Neural cell (in vitro differentiated cells): ENCODE measurements at regions not wholly inside any gene's neighbourhood (a gene's known extent, or its start where the extent isn't known, plus 50 kb on each side); places are given as distances from the start of the nearest gene placed in this dataset.

Experiments used
- H2AFZ ChIP-seq: fragments of 200-600, 300-800 bp; sonication (generic), shearing (Covaris generic); 2 replicates; pipeline ENCODE4 v1.6.0; 2014; ENCODE audit warnings: low read depth, mild to moderate bottlenecking, antibody characterized with exemption, low read length, moderate library complexity
- H3F3A ChIP-seq: fragments of 200-600 bp; shearing (Covaris generic); 2 replicates; pipeline ENCODE4 v1.6.1; 2016; ENCODE audit warnings: mild to moderate bottlenecking, moderate library complexity, mixed read lengths, antibody characterized with exemption, low read length; ENCODE audit not compliant: insufficient read depth, poor library complexity, severe bottlenecking
- H3K27ac ChIP-seq: fragments of 200-600, 300-800 bp; sonication (generic), shearing (Covaris generic); 2 replicates; pipeline ENCODE4 v1.5.1; 2014; ENCODE audit warnings: mild to moderate bottlenecking, low read length, moderate library complexity
- H3K27me3 ChIP-seq: fragments of 300-800, 200-600 bp; sonication (generic), shearing (Covaris generic); 2 replicates; pipeline ENCODE4 v1.6.0; 2014; ENCODE audit warnings: mild to moderate bottlenecking, low read depth, low read length, moderate library complexity; ENCODE audit not compliant: insufficient read depth
- H3K36me3 ChIP-seq: fragments of 300-800, 200-600 bp; sonication (generic), shearing (Covaris generic); 2 replicates; pipeline ENCODE4 v1.5.1; 2014; ENCODE audit warnings: mild to moderate bottlenecking, antibody characterized with exemption, low read length, moderate library complexity; ENCODE audit not compliant: insufficient read depth
- H3K4me2 ChIP-seq: fragments of 300-800, 200-600 bp; sonication (generic), shearing (Covaris generic); 2 replicates; pipeline ENCODE4 v1.6.0; 2014; ENCODE audit warnings: mild to moderate bottlenecking, low read length
- H3K4me3 ChIP-seq: fragments of 300-800, 200-600 bp; sonication (generic), shearing (Covaris generic); 2 replicates; pipeline ENCODE4 v1.5.1; 2014; ENCODE audit warnings: mild to moderate bottlenecking, low read length, moderate library complexity
- H3K79me2 ChIP-seq: fragments of 200-600 bp; shearing (Covaris generic); replicated peaks from 2 replicates; pipeline ENCODE4 v1.6.0; 2014; ENCODE audit warnings: mild to moderate bottlenecking, low read length, moderate library complexity; ENCODE audit not compliant: insufficient read depth
- H3K9ac ChIP-seq: fragments of 300-800, 200-600 bp; sonication (generic), shearing (Covaris generic); 2 replicates; pipeline ENCODE4 v1.6.1; 2016; ENCODE audit warnings: mild to moderate bottlenecking, low read length, mixed read lengths
- H3K9me2 ChIP-seq: fragments of 200-600 bp; shearing (Covaris generic); 2 replicates; pipeline ENCODE4 v1.6.1; 2016; ENCODE audit warnings: mild to moderate bottlenecking, low read length, mixed read lengths; ENCODE audit not compliant: insufficient read depth
- H3K9me3 ChIP-seq: fragments of 200-600, 300-800 bp; sonication (generic), shearing (Covaris generic); 2 replicates; pipeline ENCODE4 v1.6.1; 2016; ENCODE audit warnings: mild to moderate bottlenecking, mixed run types, low read length, moderate library complexity, mixed read lengths
- H4K20me1 ChIP-seq: fragments of 200-600 bp; shearing (Covaris generic); 2 replicates; pipeline ENCODE4 v1.6.1; 2016; ENCODE audit warnings: mild to moderate bottlenecking, mixed run types; ENCODE audit not compliant: insufficient read depth
- CTCF ChIP-seq: fragments of 450-650 bp; IDR thresholded peaks from 2 replicates; pipeline ENCODE4 v1.5.1; 2014; ENCODE audit warnings: antibody characterized with exemption, mild to moderate bottlenecking, moderate library complexity; ENCODE audit not compliant: poor library complexity, severe bottlenecking
- EP300 ChIP-seq: fragments of 450-650 bp; conservative IDR thresholded peaks from 2 replicates; pipeline ENCODE4 v1.6.1; 2014; ENCODE audit warnings: antibody characterized with exemption, mild to moderate bottlenecking, moderate library complexity; ENCODE audit not compliant: poor library complexity, severe bottlenecking
- EZH2 ChIP-seq: fragments of 200-600, 300-800 bp; shearing (Covaris generic), sonication (generic); IDR thresholded peaks from 2 replicates; pipeline ENCODE4 v1.6.1; 2014; ENCODE audit warnings: antibody characterized with exemption, low read length, borderline replicate concordance, mild to moderate bottlenecking; ENCODE audit not compliant: insufficient read depth, poor library complexity, severe bottlenecking
- MXI1 ChIP-seq: fragments of 450-650 bp; conservative IDR thresholded peaks from 2 replicates; pipeline ENCODE4 v1.6.1; 2014; ENCODE audit warnings: antibody characterized with exemption, mild to moderate bottlenecking; ENCODE audit not compliant: poor library complexity, severe bottlenecking
- POLR2AphosphoS5 ChIP-seq: IDR thresholded peaks from 2 replicates; pipeline ENCODE4 v1.6.1; 2012
- RAD21 ChIP-seq: fragments of 450-650 bp; conservative IDR thresholded peaks from 2 replicates; pipeline ENCODE4 v1.6.1; 2014; ENCODE audit warnings: antibody characterized with exemption, mild to moderate bottlenecking, moderate library complexity
- REST ChIP-seq: IDR thresholded peaks from 2 replicates; pipeline ENCODE4 v1.6.1; 2012; ENCODE audit warnings: borderline replicate concordance
- SMC3 ChIP-seq: fragments of 450-650 bp; conservative IDR thresholded peaks from 2 replicates; pipeline ENCODE4 v1.6.1; 2014; ENCODE audit warnings: antibody characterized with exemption, mild to moderate bottlenecking, moderate library complexity; ENCODE audit not compliant: poor library complexity
- TAF1 ChIP-seq: IDR thresholded peaks from 2 replicates; pipeline ENCODE4 v1.6.1; 2012; ENCODE audit warnings: low read depth

GRCh38 chr4:126558596-126558995 lies 1074.2 kb upstream of the INTU start:
- TF ChIP-seq EZH2 (no peak), REST (no peak), POLR2AphosphoS5 (no peak), MXI1 (no peak), EP300 (no peak), RAD21 (no peak), TAF1 (no peak), SMC3 (no peak), CTCF (no peak)
- no peaks in the 10 kb centered on the region for H4K20me1 ChIP-seq
- no peak overlapping the region for H3K9ac ChIP-seq
- H2AFZ ChIP-seq = no peak overlapping the region
- no peak overlapping the region for H3K27ac ChIP-seq
- no peaks in the 10 kb centered on the region for H3K79me2 ChIP-seq
- H3K9me2 ChIP-seq = no peaks in the 10 kb centered on the region
- no peaks in the 10 kb centered on the region for H3K36me3 ChIP-seq
- H3K9me3 ChIP-seq = peaks cover 4% of the 10 kb centered on the region
- H3K27me3 ChIP-seq = no peaks in the 10 kb centered on the region
- H3K4me2 ChIP-seq = no peak overlapping the region
- H3F3A ChIP-seq = no peaks in the 10 kb centered on the region
- no peak overlapping the region for H3K4me3 ChIP-seq

- Histone ChIP-seq H3F3A (no peaks in the 10 kb centered on the region), H3K27ac (no peak overlapping the region), H3K79me2 (no peaks in the 10 kb centered on the region), H3K9me2 (no peaks in the 10 kb centered on the region), H3K9me3 (peaks cover 4% of the 10 kb centered on the region), H3K36me3 (no peaks in the 10 kb centered on the region), H3K4me2 (no peak overlapping the region), H3K9ac (no peak overlapping the region), H4K20me1 (no peaks in the 10 kb centered on the region), H2AFZ (no peak overlapping the region), H3K27me3 (no peaks in the 10 kb centered on the region), H3K4me3 (no peak overlapping the region)
- TF ChIP-seq EP300 = no peak
Observed at GRCh38 chr4:126559961-126560360, 1072.8 kb upstream of the INTU start.

GRCh38 chr4:126560794-126561193 lies 1072.0 kb upstream of the INTU start:
- no peaks in the 10 kb centered on the region for H4K20me1 ChIP-seq
- TF ChIP-seq CTCF (no peak), POLR2AphosphoS5 (no peak), REST (no peak), EP300 (no peak), SMC3 (no peak), TAF1 (no peak), EZH2 (no peak)
- no peaks in the 10 kb centered on the region for H3K36me3 ChIP-seq
- H2AFZ ChIP-seq = no peak overlapping the region
- no peak overlapping the region for H3K9ac ChIP-seq
- H3K4me2 ChIP-seq = no peak overlapping the region
- peaks cover 4% of the 10 kb centered on the region for H3K9me3 ChIP-seq
- no peaks in the 10 kb centered on the region for H3K9me2 ChIP-seq
- no peaks in the 10 kb centered on the region for H3F3A ChIP-seq
- no peak overlapping the region for H3K4me3 ChIP-seq
- no peaks in the 10 kb centered on the region for H3K27me3 ChIP-seq
- H3K79me2 ChIP-seq = no peaks in the 10 kb centered on the region
- H3K27ac ChIP-seq = no peak overlapping the region
